Cardiac muscle cell (in vitro differentiated cells and primary cell): ENCODE measurements at regions not wholly inside any gene's neighbourhood (a gene's known extent, or its start where the extent isn't known, plus 50 kb on each side); places are given as distances from the start of the nearest gene placed in this dataset.

Source experiments
- DNase-seq, 2 donors: peaks; one replicate each; pipeline versions ENCODE4 v3.0.0 to v3.0.0-alpha.2; 2010 to 2017; ENCODE audit warnings: low read depth in 1 of 2, low spot score in 1 of 2
- H3K27ac ChIP-seq: fragments of 200-600 bp; sonication (generic); 2 replicates; pipeline ENCODE4 v1.5.1; 2016
- H3K27me3 ChIP-seq: fragments of 200-600 bp; sonication (generic); 2 replicates; pipeline ENCODE4 v1.6.0; 2016; ENCODE audit warnings: control low read depth
- H3K36me3 ChIP-seq: fragments of 200-600 bp; sonication (generic); 2 replicates; pipeline ENCODE4 v1.5.1; 2016; ENCODE audit warnings: control low read depth
- H3K4me1 ChIP-seq: fragments of 200-600 bp; sonication (generic); 2 replicates; pipeline ENCODE4 v1.8.1; 2017; ENCODE audit warnings: low read depth, mild to moderate bottlenecking, mixed run types
- H3K4me3 ChIP-seq: fragments of 200-600 bp; sonication (generic); 2 replicates; pipeline ENCODE4 v1.5.1; 2016; ENCODE audit warnings: mild to moderate bottlenecking
- H3K9me3 ChIP-seq: fragments of 200-600 bp; sonication (generic); 2 replicates; pipeline ENCODE4 v1.5.1; 2017; ENCODE audit warnings: low read depth, mild to moderate bottlenecking, control low read depth
- TF ChIP-seq, protein P1 (sequence below): IDR thresholded peaks from 2 replicates; pipeline ENCODE4 v1.5.1; 2012; ENCODE audit warnings: low read depth, mild to moderate bottlenecking, low read length

DNA sequence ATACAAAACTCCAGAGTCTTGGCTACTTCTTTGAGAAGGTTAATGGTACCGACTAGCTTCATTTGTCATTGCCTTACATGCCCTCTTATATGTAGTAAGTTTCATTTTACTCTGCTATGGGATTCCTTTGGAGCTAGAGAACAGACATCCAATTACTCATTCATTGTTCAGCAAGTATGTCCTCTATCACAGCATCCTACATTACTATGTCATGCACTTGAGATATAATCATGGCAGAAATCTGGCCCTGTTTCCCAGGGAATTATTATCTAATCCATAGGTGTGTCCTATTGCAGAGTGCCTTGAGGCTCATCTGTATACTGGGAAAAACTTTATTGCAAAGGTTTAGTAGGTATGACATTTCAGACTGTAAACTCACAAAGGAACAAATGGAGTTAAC lies 333.1 kb upstream of the NECTIN3 start:
- TF ChIP-seq, protein P1, sequence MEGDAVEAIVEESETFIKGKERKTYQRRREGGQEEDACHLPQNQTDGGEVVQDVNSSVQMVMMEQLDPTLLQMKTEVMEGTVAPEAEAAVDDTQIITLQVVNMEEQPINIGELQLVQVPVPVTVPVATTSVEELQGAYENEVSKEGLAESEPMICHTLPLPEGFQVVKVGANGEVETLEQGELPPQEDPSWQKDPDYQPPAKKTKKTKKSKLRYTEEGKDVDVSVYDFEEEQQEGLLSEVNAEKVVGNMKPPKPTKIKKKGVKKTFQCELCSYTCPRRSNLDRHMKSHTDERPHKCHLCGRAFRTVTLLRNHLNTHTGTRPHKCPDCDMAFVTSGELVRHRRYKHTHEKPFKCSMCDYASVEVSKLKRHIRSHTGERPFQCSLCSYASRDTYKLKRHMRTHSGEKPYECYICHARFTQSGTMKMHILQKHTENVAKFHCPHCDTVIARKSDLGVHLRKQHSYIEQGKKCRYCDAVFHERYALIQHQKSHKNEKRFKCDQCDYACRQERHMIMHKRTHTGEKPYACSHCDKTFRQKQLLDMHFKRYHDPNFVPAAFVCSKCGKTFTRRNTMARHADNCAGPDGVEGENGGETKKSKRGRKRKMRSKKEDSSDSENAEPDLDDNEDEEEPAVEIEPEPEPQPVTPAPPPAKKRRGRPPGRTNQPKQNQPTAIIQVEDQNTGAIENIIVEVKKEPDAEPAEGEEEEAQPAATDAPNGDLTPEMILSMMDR, result no peak
- no peaks in the 10 kb centered on the region for H3K36me3 ChIP-seq
- no peak overlapping the region for H3K4me3 ChIP-seq
- H3K4me1 ChIP-seq, result peaks cover 4% of the 10 kb centered on the region
- no peaks in the 10 kb centered on the region for H3K27me3 ChIP-seq
- H3K27ac ChIP-seq, result no peak overlapping the region
- no peaks in the 10 kb centered on the region for H3K9me3 ChIP-seq
- DNase-seq, result no peak

DNA sequence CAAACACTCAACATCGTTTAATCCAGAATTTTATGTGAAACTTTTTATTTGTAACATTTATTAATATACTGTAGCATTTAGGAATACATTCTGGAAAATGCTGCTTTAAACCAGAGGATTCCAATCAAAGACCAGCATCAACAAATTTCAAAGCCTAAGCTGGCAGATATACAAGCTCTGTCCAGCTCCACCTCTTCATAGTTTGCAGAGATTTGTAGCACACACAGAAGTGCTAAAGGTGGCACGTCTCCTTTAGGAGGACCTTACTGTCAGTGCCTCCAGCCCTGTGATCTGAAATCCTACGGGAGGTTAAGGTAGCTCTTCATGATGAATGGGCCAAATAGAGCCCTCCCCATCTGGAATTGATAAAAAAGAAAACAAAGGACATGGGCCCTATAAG lies 329.7 kb upstream of the NECTIN3 start:
- no peak overlapping the region for H3K27ac ChIP-seq
- H3K4me1 ChIP-seq, result no peaks in the 10 kb centered on the region
- H3K27me3 ChIP-seq, result no peaks in the 10 kb centered on the region
- no peak overlapping the region for H3K4me3 ChIP-seq
- DNase-seq, result no peak
- no peaks in the 10 kb centered on the region for H3K9me3 ChIP-seq
- TF ChIP-seq, protein P1, result no peak
- no peaks in the 10 kb centered on the region for H3K36me3 ChIP-seq

DNA sequence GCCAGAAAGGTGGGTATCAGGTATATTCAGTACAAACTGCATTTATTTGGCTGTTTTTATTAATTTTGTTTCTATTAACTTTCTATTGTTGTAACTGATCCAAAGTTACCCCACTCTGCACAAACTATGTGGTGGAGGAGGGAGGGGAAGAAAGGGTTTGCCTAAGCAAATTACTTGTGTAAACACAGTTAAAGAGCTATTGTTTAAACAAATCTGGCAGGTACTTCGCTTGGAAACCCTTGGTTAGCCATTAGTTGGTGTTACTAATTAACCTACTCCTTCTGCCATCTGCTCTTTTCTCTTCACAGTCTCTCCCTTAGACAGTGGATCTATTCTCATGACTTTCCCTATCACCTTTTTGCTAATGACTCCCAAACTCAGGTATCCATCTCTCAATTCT lies 328.4 kb upstream of the NECTIN3 start:
- no peaks in the 10 kb centered on the region for H3K27me3 ChIP-seq
- no peak for DNase-seq
- H3K27ac ChIP-seq, result no peak overlapping the region
- H3K4me3 ChIP-seq, result no peak overlapping the region
- H3K9me3 ChIP-seq, result no peaks in the 10 kb centered on the region
- TF ChIP-seq, protein P1, result no peak
- H3K36me3 ChIP-seq, result no peaks in the 10 kb centered on the region
- H3K4me1 ChIP-seq, result no peaks in the 10 kb centered on the region

DNA sequence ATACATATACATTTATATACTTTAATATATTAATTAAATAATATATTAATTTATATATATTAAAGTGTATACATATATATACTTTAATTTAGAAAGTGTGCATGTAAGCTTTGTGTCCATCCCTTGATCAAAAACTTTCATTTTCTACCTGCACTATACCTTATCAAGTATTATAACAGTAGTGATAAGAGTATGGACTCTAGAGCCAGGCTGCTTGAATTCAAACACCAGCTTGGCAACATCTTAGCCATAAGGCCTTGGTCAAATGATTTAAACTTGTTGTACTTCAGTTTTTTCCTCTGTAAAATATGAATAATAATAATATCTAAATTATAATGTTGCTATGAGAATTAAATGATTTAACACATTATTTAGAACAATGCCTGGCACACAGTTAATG lies 327.6 kb upstream of the NECTIN3 start:
- DNase-seq, result no peak
- no peaks in the 10 kb centered on the region for H3K4me1 ChIP-seq
- H3K4me3 ChIP-seq, result no peak overlapping the region
- H3K27ac ChIP-seq, result no peak overlapping the region
- no peaks in the 10 kb centered on the region for H3K9me3 ChIP-seq
- H3K36me3 ChIP-seq, result no peaks in the 10 kb centered on the region
- no peaks in the 10 kb centered on the region for H3K27me3 ChIP-seq
- TF ChIP-seq, protein P1, result no peak

DNA sequence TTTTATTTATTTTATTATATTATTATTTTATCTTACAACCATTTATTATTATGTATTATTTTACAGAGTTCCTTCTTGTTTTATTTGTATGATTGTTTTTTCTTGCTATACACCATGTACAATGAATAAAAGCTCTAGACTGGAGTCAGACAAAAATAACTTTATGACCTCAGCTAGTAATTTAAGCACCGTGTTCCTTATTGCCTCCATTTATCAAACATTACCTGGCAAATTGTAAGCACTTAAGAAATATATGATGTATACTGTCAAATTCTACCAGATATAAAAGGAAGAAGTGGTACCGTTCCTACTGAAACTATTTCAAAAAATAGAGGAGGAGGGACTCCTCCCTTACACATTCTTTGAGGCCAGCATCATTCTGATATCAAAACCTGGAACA lies 326.9 kb upstream of the NECTIN3 start:
- no peaks in the 10 kb centered on the region for H3K36me3 ChIP-seq
- no peaks in the 10 kb centered on the region for H3K27me3 ChIP-seq
- H3K27ac ChIP-seq, result no peak overlapping the region
- TF ChIP-seq, protein P1, result no peak
- H3K9me3 ChIP-seq, result no peaks in the 10 kb centered on the region
- no peaks in the 10 kb centered on the region for H3K4me1 ChIP-seq
- H3K4me3 ChIP-seq, result no peak overlapping the region
- DNase-seq, result no peak

DNA sequence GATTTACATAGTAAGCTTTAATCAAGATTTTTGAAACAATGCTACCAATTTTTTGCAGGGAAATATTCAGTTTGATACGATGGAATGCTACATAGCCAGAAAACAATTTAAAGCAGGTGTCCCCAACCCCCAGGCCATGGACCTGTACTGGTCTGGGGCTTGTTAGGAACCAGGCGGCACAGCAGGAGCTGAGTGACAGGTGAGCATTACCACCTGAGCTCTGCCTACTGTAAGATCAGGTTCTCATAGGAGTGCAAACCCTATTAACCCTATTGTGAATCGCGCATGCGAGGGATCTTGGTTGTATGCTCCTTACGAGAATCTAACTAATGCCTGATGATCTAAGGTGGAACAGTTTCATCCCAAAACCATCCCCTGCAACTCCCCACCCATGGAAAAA lies 322.6 kb upstream of the NECTIN3 start:
- Histone ChIP-seq H3K36me3 (no peaks in the 10 kb centered on the region), H3K9me3 (no peaks in the 10 kb centered on the region), H3K27me3 (no peaks in the 10 kb centered on the region), H3K27ac (no peak overlapping the region), H3K4me1 (peaks cover 6% of the 10 kb centered on the region), H3K4me3 (no peak overlapping the region)
- TF ChIP-seq, protein P1, result no peak
- no peak for DNase-seq
